Type B pancreatic cell (in vitro differentiated cells): ENCODE measurements at regions not wholly inside any gene's neighbourhood (a gene's known extent, or its start where the extent isn't known, plus 50 kb on each side); places are given as distances from the start of the nearest gene placed in this dataset.

Experiments
- DNase-seq: peaks from one replicate; pipeline ENCODE4 v3.0.0; 2021; ENCODE audit warnings: mixed read lengths; ENCODE audit not compliant: unreplicated experiment; ENCODE audit errors: extremely low spot score
- H3K27ac Mint-ChIP-seq: 2 replicates; pipeline ENCODE4 v1.8.0; 2021; ENCODE audit warnings: mild to moderate bottlenecking, mixed read lengths
- H3K27me3 Mint-ChIP-seq: 2 replicates; pipeline ENCODE4 v1.8.0; 2021; ENCODE audit warnings: mixed read lengths
- H3K36me3 Mint-ChIP-seq: 2 replicates; pipeline ENCODE4 v1.8.0; 2021; ENCODE audit warnings: mixed read lengths
- H3K4me1 Mint-ChIP-seq: one replicate; pipeline ENCODE4 v1.8.0; 2021; ENCODE audit warnings: mixed read lengths; ENCODE audit not compliant: unreplicated experiment
- H3K4me3 Mint-ChIP-seq: 2 replicates; pipeline ENCODE4 v1.8.0; 2021; ENCODE audit warnings: mild to moderate bottlenecking, mixed read lengths
- H3K9me3 Mint-ChIP-seq: 2 replicates; pipeline ENCODE4 v1.8.0; 2021; ENCODE audit warnings: mixed read lengths
- TF ChIP-seq, protein P1 (sequence below): fragments of 200-600 bp; sonication (generic); conservative IDR thresholded peaks from 2 replicates; pipeline ENCODE4 v1.5.0; 2021; ENCODE audit warnings: antibody characterized with exemption, mild to moderate bottlenecking

DNA sequence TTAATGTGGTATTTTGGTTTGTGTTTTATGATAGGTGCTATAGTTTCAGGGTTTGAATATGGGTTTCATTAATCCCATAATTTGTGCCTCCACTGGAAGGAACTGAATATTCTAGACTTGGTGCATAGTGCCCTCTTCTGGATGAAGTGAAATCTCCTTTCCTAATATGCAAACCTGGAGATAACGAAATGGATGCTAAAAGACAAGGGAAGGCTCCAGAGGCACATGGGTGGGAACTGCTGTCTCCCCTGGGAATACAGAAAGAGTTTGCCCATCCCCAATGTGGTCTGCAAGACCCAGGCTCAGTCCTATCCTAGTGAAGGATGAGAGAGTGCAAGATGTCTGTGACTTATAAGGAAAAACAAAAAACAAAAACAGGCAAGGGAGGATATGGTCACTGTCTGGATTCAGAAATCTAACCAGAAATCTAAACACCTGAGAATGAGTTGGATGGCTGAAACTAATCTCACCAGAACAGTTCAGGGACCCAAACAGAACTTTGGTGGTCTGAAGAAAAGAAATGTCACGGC, 142.3 kb upstream of the TMPO start:
- no peak overlapping the region for H3K4me3 Mint-ChIP-seq
- H3K27me3 Mint-ChIP-seq = peaks cover 22% of the 10 kb centered on the region
- H3K27ac Mint-ChIP-seq = no peak overlapping the region
- TF ChIP-seq, protein P1, sequence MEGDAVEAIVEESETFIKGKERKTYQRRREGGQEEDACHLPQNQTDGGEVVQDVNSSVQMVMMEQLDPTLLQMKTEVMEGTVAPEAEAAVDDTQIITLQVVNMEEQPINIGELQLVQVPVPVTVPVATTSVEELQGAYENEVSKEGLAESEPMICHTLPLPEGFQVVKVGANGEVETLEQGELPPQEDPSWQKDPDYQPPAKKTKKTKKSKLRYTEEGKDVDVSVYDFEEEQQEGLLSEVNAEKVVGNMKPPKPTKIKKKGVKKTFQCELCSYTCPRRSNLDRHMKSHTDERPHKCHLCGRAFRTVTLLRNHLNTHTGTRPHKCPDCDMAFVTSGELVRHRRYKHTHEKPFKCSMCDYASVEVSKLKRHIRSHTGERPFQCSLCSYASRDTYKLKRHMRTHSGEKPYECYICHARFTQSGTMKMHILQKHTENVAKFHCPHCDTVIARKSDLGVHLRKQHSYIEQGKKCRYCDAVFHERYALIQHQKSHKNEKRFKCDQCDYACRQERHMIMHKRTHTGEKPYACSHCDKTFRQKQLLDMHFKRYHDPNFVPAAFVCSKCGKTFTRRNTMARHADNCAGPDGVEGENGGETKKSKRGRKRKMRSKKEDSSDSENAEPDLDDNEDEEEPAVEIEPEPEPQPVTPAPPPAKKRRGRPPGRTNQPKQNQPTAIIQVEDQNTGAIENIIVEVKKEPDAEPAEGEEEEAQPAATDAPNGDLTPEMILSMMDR = peak; percentile 84
- peaks cover 12% of the 10 kb centered on the region for H3K4me1 Mint-ChIP-seq
- no peaks in the 10 kb centered on the region for H3K9me3 Mint-ChIP-seq
- H3K36me3 Mint-ChIP-seq = no peaks in the 10 kb centered on the region
- no peak for DNase-seq

- Mint-ChIP-seq H3K4me3 (no peak overlapping the region), H3K4me1 (peaks cover 12% of the 10 kb centered on the region), H3K27ac (no peak overlapping the region), H3K9me3 (no peaks in the 10 kb centered on the region), H3K36me3 (no peaks in the 10 kb centered on the region), H3K27me3 (peaks cover 24% of the 10 kb centered on the region)
- TF ChIP-seq, protein P1 = peak; percentile 56
- DNase-seq = no peak
These were observed 141.4 kb upstream of the TMPO start for GRCh38 chr12:98374007-98374406.

GRCh38 chr12:98379106-98379505, 136.3 kb upstream of the TMPO start:
- peaks cover 25% of the 10 kb centered on the region for H3K27me3 Mint-ChIP-seq
- no peaks in the 10 kb centered on the region for H3K4me1 Mint-ChIP-seq
- TF ChIP-seq, protein P1 = no peak
- no peaks in the 10 kb centered on the region for H3K9me3 Mint-ChIP-seq
- no peak overlapping the region for H3K27ac Mint-ChIP-seq
- DNase-seq = no peak
- H3K36me3 Mint-ChIP-seq = no peaks in the 10 kb centered on the region
- no peak overlapping the region for H3K4me3 Mint-ChIP-seq

DNA sequence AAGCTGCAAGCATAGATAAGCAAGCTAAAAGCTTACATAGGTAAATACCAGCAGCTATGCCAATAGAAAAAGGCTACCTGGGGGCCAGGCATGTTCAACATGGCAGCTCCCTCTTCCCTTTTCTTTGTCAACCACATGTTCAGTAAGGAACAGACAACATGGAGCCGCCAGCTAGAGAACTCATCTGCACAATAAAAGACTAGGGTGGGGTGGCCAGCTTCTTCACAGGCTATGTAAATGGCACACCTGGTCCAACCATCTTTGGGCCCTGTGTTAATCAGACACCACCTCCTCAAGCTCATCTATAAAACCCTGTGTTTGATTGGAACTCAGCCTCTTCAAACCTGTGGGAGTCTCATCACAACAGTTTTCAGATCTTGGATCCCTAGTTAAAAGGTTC, 129.7 kb upstream of the TMPO start:
- peaks cover 5% of the 10 kb centered on the region for H3K27me3 Mint-ChIP-seq
- no peak for DNase-seq
- no peaks in the 10 kb centered on the region for H3K36me3 Mint-ChIP-seq
- TF ChIP-seq, protein P1 = no peak
- no peak overlapping the region for H3K27ac Mint-ChIP-seq
- peaks cover 5% of the 10 kb centered on the region for H3K9me3 Mint-ChIP-seq
- H3K4me3 Mint-ChIP-seq = no peak overlapping the region
- no peaks in the 10 kb centered on the region for H3K4me1 Mint-ChIP-seq

GRCh38 chr12:98387444-98387843, 127.9 kb upstream of the TMPO start:
- H3K27ac Mint-ChIP-seq = peak overlapping the region; percentile 45
- peaks cover 8% of the 10 kb centered on the region for H3K4me1 Mint-ChIP-seq
- TF ChIP-seq, protein P1 = no peak
- H3K9me3 Mint-ChIP-seq = peaks cover 5% of the 10 kb centered on the region
- H3K36me3 Mint-ChIP-seq = no peaks in the 10 kb centered on the region
- no peaks in the 10 kb centered on the region for H3K27me3 Mint-ChIP-seq
- peak overlapping the region; percentile 17 for H3K4me3 Mint-ChIP-seq
- DNase-seq = no peak

- TF ChIP-seq, protein P1 = no peak
- H3K27me3 Mint-ChIP-seq = no peaks in the 10 kb centered on the region
- peaks cover 8% of the 10 kb centered on the region for H3K4me1 Mint-ChIP-seq
- no peaks in the 10 kb centered on the region for H3K36me3 Mint-ChIP-seq
- no peak for DNase-seq
- no peak overlapping the region for H3K27ac Mint-ChIP-seq
- H3K4me3 Mint-ChIP-seq = no peak overlapping the region
- peaks cover 5% of the 10 kb centered on the region for H3K9me3 Mint-ChIP-seq
These were observed 127.3 kb upstream of the TMPO start for GRCh38 chr12:98388126-98388525.
